HCT116 (cell line): ENCODE measurements at regions not wholly inside any gene's neighbourhood (a gene's known extent, or its start where the extent isn't known, plus 50 kb on each side); places are given as distances from the start of the nearest gene placed in this dataset.

Experiments used
- CBX3 ChIP-seq: IDR thresholded peaks from 2 replicates; pipeline ENCODE4 v1.6.1; 2012; ENCODE audit warnings: low read depth
- CEBPB ChIP-seq: IDR thresholded peaks from 2 replicates; pipeline ENCODE4 v1.6.1; 2012; ENCODE audit warnings: low read depth
- CTCF ChIP-seq, 3 experiments: fragments of 200-600 bp in 1 of 3; sonication (generic) in 1 of 3; IDR thresholded peaks in 2 of 3; conservative IDR thresholded peaks in 1 of 3; 2 replicates each; pipeline ENCODE4 v1.5.1; 2012 to 2017; ENCODE audit warnings: low read depth in 2 of 3, low read length in 2 of 3, antibody characterized with exemption in 1 of 3, borderline replicate concordance in 1 of 3, control low read depth in 1 of 3, mild to moderate bottlenecking in 1 of 3, mixed read lengths in 1 of 3, mixed run types in 1 of 3, moderate library complexity in 1 of 3; ENCODE audit not compliant: insufficient read depth in 1 of 3
- EZH2phosphoT487 ChIP-seq: fragments of 200-600 bp; IDR thresholded peaks from 2 replicates; pipeline ENCODE4 v1.6.1; 2018; ENCODE audit warnings: antibody characterized with exemption, borderline replicate concordance
- MAX ChIP-seq: IDR thresholded peaks from 2 replicates; pipeline ENCODE4 v1.6.1; 2012
- POLR2A ChIP-seq: IDR thresholded peaks from 2 replicates; pipeline ENCODE4 v1.7.0; 2011; ENCODE audit warnings: borderline replicate concordance; ENCODE audit not compliant: insufficient read depth, insufficient read length; ENCODE audit errors: extremely low read depth
- REST ChIP-seq: IDR thresholded peaks from 2 replicates; pipeline ENCODE4 v1.6.1; 2012; ENCODE audit warnings: low read depth
- TCF7L2 ChIP-seq: IDR thresholded peaks from 2 replicates; pipeline ENCODE4 v1.7.0; 2011; ENCODE audit warnings: borderline replicate concordance, inconsistent platforms; ENCODE audit not compliant: insufficient read depth, insufficient read length; ENCODE audit errors: extremely low read depth
- YY1 ChIP-seq: IDR thresholded peaks from 2 replicates; pipeline ENCODE4 v1.6.1; 2011; ENCODE audit warnings: low read length, low read depth, moderate library complexity, mild to moderate bottlenecking; ENCODE audit not compliant: insufficient replicate concordance; ENCODE audit errors: extremely low read depth

GRCh38 chr11:33553486-33553885, 147.1 kb downstream of the C11orf91 start:
- TF ChIP-seq EZH2phosphoT487 (no peak), CTCF (IDR thresholded peaks at IDR 0.05 in 2 of 3, conservative IDR thresholded peaks at IDR 0.05 in 1 of 3; ENCODE audit: borderline replicate concordance in 1 of 3, insufficient read depth in 1 of 3, low read depth in 2 of 3, low read length in 2 of 3) (no peak), POLR2A (no peak), CBX3 (no peak), TCF7L2 (no peak), REST (no peak), YY1 (no peak), CEBPB (no peak), MAX (no peak)
